Uterus (tissue), 3 donors: ENCODE measurements at regions not wholly inside any gene's neighbourhood (a gene's known extent, or its start where the extent isn't known, plus 50 kb on each side); places are given as distances from the start of the nearest gene placed in this dataset.

Source experiments
- DNase-seq, 2 donors: peaks; one replicate each; pipeline ENCODE4 v3.0.0-alpha.2; 2019 to 2020
- H3K27ac ChIP-seq, 2 donors: fragments of 200-600 bp; sonication (generic); 1 replicate in 1 of 2; 2 replicates in 1 of 2; pipeline ENCODE4 v1.5.1; 2016 to 2018
- H3K27me3 ChIP-seq, 2 donors: fragments of 200-600 bp; sonication (generic); one replicate each; pipeline ENCODE4 v1.5.1; 2018 to 2019; ENCODE audit warnings: control low read depth in 1 of 2
- H3K36me3 ChIP-seq, 2 donors: fragments of 200-600 bp; sonication (generic); one replicate each; pipeline ENCODE4 v1.5.1; 2019; ENCODE audit warnings: control low read depth in 1 of 2
- H3K4me1 ChIP-seq, 2 donors: fragments of 200-600 bp; sonication (generic); one replicate each; pipeline ENCODE4 v1.5.1; 2018 to 2019; ENCODE audit warnings: control low read depth in 1 of 2
- H3K4me3 ChIP-seq, 2 donors: fragments of 200-600 bp; sonication (generic); 1 replicate in 1 of 2; 2 replicates in 1 of 2; pipeline ENCODE4 v1.5.1; 2018 to 2019; ENCODE audit warnings: mild to moderate bottlenecking in 1 of 2
- H3K9me3 ChIP-seq, 2 donors: fragments of 200-600 bp; sonication (generic); one replicate each; pipeline ENCODE4 v1.5.1; 2019; ENCODE audit warnings: control low read depth in 1 of 2
- CTCF ChIP-seq, 4 experiments: fragments of 200-600 bp in 2 of 4; fragments of 450-650 bp in 2 of 4; sonication (generic) in 2 of 4; IDR thresholded peaks; one replicate each; pipeline ENCODE4 v1.5.1; 2016 to 2019; ENCODE audit warnings: antibody characterized with exemption in 4 of 4, mild to moderate bottlenecking in 2 of 4, moderate library complexity in 1 of 4
- POLR2A ChIP-seq, 2 donors: fragments of 450-650 bp; IDR thresholded peaks; one replicate each; pipeline ENCODE4 v1.6.1; 2016; ENCODE audit warnings: antibody characterized with exemption in 2 of 2, mild to moderate bottlenecking in 1 of 2, moderate library complexity in 1 of 2
- intact Hi-C: fragments of 100-400 bp; cut with DNase I; formaldehyde crosslinking; loops from one replicate; pipeline ENCODE4 v1.15.1; 2023; ENCODE audit warnings: low total_unique reads
- donor health status: DM: yes; HTN: yes; CAD: no.

GRCh38 chr1:13960375-13960987 is 260.5 kb downstream of the PRDM2 start:
- peak; percentile 60 to 71 for DNase-seq
- no peak overlapping the region for H3K4me3 ChIP-seq
- intact Hi-C loops, result loop anchor here (5.0 kb wide), 1 partner anchor 293 kb away; no protein-coding TSS in a partner anchor
- H3K27me3 ChIP-seq, result no peaks in the 10 kb centered on the region
- TF ChIP-seq CTCF (IDR thresholded peaks at IDR 0.05) (peak; percentile 89 to 94 (median 92)), POLR2A (IDR thresholded peaks at IDR 0.05) (no peak)
- H3K9me3 ChIP-seq, result no peaks in the 10 kb centered on the region
- no peak overlapping the region for H3K27ac ChIP-seq
- H3K4me1 ChIP-seq, result no peaks in the 10 kb centered on the region
- no peaks in the 10 kb centered on the region for H3K36me3 ChIP-seq

GRCh38 chr1:13964768-13965167 is 264.8 kb downstream of the PRDM2 start:
- Histone ChIP-seq H3K27me3 (no peaks in the 10 kb centered on the region), H3K36me3 (no peaks in the 10 kb centered on the region), H3K4me1 (no peaks in the 10 kb centered on the region), H3K9me3 (no peaks in the 10 kb centered on the region), H3K4me3 (no peak overlapping the region), H3K27ac (no peak overlapping the region)
- TF ChIP-seq POLR2A (IDR thresholded peaks at IDR 0.05), result no peak
- no peak for TF ChIP-seq CTCF (IDR thresholded peaks at IDR 0.05)
- intact Hi-C loops, result loop anchor here (5.0 kb wide), 1 partner anchor 297 kb away; no protein-coding TSS in a partner anchor
- no peak for DNase-seq

GRCh38 chr1:13965770-13966398 is 265.9 kb downstream of the PRDM2 start:
- Histone ChIP-seq H3K9me3 (no peaks in the 10 kb centered on the region), H3K27ac (no peak overlapping the region), H3K4me3 (no peak overlapping the region), H3K27me3 (no peaks in the 10 kb centered on the region), H3K36me3 (no peaks in the 10 kb centered on the region), H3K4me1 (no peaks in the 10 kb centered on the region)
- TF ChIP-seq POLR2A (IDR thresholded peaks at IDR 0.05) (no peak), CTCF (IDR thresholded peaks at IDR 0.05) (peak in 3 of 4 experiments; percentile 24 to 54 (median 49))
- intact Hi-C loops, result no loop called here
- peak; percentile 24 to 50 for DNase-seq

- Histone ChIP-seq H3K4me1 (no peaks in the 10 kb centered on the region), H3K9me3 (no peaks in the 10 kb centered on the region), H3K27me3 (no peaks in the 10 kb centered on the region), H3K4me3 (no peak overlapping the region), H3K27ac (no peak overlapping the region), H3K36me3 (no peaks in the 10 kb centered on the region)
- DNase-seq, result no peak
- intact Hi-C loops, result no loop called here
- no peak for TF ChIP-seq POLR2A (IDR thresholded peaks at IDR 0.05)
- TF ChIP-seq CTCF (IDR thresholded peaks at IDR 0.05), result no peak
Observed at GRCh38 chr1:13967707-13968106, 267.7 kb downstream of the PRDM2 start.

- H3K4me1 ChIP-seq, result no peaks in the 10 kb centered on the region
- intact Hi-C loops, result no loop called here
- no peaks in the 10 kb centered on the region for H3K36me3 ChIP-seq
- no peak overlapping the region for H3K27ac ChIP-seq
- H3K4me3 ChIP-seq, result no peak overlapping the region
- TF ChIP-seq CTCF (IDR thresholded peaks at IDR 0.05), result no peak
- no peak for TF ChIP-seq POLR2A (IDR thresholded peaks at IDR 0.05)
- DNase-seq, result no peak
- H3K27me3 ChIP-seq, result no peaks in the 10 kb centered on the region
- no peaks in the 10 kb centered on the region for H3K9me3 ChIP-seq
Observed at GRCh38 chr1:13968361-13968760, 268.4 kb downstream of the PRDM2 start.
